Stimulated activated naive B cell treated with anti-CD40 and anti-IgM and Interleukin-4, amounts not matched to agents 10 μg/mL and 1 μg/mL and 100 μg/mL, for 72 hours (primary cell): ENCODE measurements at regions not wholly inside any gene's neighbourhood (a gene's known extent, or its start where the extent isn't known, plus 50 kb on each side); places are given as distances from the start of the nearest gene placed in this dataset.
"Not testable (repeated sequence)": the region's sequence is repeated elsewhere in the genome, so short reads cannot be mapped to it uniquely, and the experiment has no call there.

Source experiments
- ATAC-seq, 2 donors: fragments of 150-1000 bp; cut with Tn5 transposase; replicated peaks; 2 replicates each; pipeline ENCODE4 v1.10.0; 2021; ENCODE audit warnings: moderate library complexity in 1 of 2
- DNase-seq: peaks from one replicate; pipeline ENCODE4 v3.0.0; 2021
- H3K27ac Mint-ChIP-seq: one replicate; pipeline ENCODE4 v1.8.0; 2022; ENCODE audit warnings: mild to moderate bottlenecking, mixed read lengths
- H3K27me3 Mint-ChIP-seq, 2 donors: one replicate each; pipeline ENCODE4 v1.8.0; 2022; ENCODE audit warnings: mixed read lengths in 2 of 2
- H3K36me3 Mint-ChIP-seq, 2 donors: one replicate each; pipeline ENCODE4 v1.8.0; 2022; ENCODE audit warnings: mixed read lengths in 2 of 2, mild to moderate bottlenecking in 1 of 2
- H3K4me1 Mint-ChIP-seq, 2 donors: one replicate each; pipeline ENCODE4 v1.8.0; 2022; ENCODE audit warnings: mixed read lengths in 2 of 2, mild to moderate bottlenecking in 1 of 2
- H3K4me3 Mint-ChIP-seq, 2 donors: one replicate each; pipeline ENCODE4 v1.8.0; 2022; ENCODE audit warnings: mild to moderate bottlenecking in 2 of 2, mixed read lengths in 2 of 2, moderate library complexity in 1 of 2
- H3K9me3 Mint-ChIP-seq, 2 donors: one replicate each; pipeline ENCODE4 v1.8.0; 2022; ENCODE audit warnings: mixed read lengths in 2 of 2, mild to moderate bottlenecking in 1 of 2

DNA sequence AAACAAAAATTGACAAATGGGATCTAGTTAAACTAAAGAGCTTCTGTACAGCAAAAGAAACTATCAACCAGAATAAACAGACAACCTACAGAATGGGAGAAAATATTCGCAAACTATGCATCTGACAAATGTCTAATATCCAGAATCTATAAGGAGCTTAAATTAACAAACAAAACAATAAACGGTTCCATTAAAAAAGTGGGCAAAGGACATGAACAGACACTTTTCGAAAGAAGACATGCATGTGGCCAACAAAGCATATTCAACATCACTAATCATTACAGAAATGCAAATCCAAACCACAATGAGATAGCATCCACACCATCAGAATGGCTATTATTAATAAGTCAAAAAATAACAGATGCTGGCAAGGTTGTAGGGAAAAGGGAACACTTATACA is 50.5 kb upstream of the MED13L start:
- H3K4me1 Mint-ChIP-seq = peaks cover 16 to 32% of the 10 kb centered on the region in 2 donors
- not testable (repeated sequence) for H3K4me3 Mint-ChIP-seq, H3K27ac Mint-ChIP-seq

DNA sequence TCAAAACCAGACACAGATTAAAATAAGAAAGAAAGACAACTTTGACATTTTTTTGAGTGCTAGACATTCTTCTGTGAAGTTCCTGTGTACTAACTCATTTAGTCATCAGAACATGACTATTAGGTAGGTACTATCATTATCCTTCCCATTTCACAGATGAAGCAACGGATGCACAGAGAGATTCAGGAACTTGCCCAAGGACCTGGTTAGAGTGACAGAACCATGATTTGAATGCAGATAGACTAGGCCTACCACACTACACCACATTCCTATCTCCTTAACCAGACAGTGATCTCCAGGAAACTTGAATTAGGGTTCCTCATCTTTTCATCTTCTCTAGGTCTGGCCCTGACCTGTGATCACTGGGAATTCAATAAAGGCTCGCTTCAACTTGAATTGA is 54.4 kb upstream of the MED13L start:
- no peak for ATAC-seq
- H3K36me3 Mint-ChIP-seq = peaks cover 2 to 3% of the 10 kb centered on the region in 2 donors
- H3K27ac Mint-ChIP-seq = peak overlapping the region; percentile 14
- H3K27me3 Mint-ChIP-seq = no peaks in the 10 kb centered on the region
- no peak for DNase-seq
- H3K4me3 Mint-ChIP-seq = no peak overlapping the region
- H3K9me3 Mint-ChIP-seq = peaks cover 2 to 4% of the 10 kb centered on the region in 2 donors
- peaks cover 22 to 39% of the 10 kb centered on the region in 2 donors for H3K4me1 Mint-ChIP-seq

More for the DNA sequence above, 50.5 kb upstream of the MED13L start:
- not testable (repeated sequence) for DNase-seq, H3K36me3 Mint-ChIP-seq, H3K27me3 Mint-ChIP-seq, ATAC-seq, H3K9me3 Mint-ChIP-seq

DNA sequence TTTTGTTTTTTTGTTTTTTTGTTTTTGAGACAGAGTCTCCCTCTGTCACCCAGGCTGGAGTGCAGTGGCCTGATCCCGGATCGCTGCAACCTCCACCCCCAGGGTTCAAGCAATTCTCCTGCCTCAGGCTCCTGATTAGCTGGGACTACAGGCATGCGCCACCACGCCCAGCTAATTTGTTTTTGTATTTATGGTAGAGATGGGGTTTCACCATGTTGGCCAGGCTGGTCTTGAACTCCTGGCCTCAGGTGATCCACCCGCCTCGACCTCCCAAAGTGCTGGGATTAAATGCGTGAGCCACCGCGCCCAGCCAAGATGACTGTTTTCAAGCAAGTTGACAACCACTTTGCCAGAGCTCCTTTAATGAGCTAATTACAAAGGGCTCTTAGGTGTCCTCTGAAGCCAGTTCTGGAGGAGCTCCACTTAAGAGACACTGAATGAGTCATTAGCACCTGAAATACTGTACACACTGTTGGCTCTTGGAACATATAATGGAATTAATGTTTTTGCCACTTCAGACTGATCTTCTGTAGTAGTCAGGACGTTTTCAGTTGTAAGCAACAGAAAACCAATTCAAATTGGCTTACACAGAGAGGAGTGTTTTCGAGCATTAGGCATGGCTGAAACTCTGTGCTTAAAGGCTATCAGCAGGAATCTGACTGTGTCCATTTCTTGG is 55.4 kb upstream of the MED13L start:
- peaks cover 2 to 3% of the 10 kb centered on the region in 2 donors for H3K36me3 Mint-ChIP-seq
- no peak for DNase-seq
- no peak overlapping the region for H3K4me3 Mint-ChIP-seq
- no peaks in the 10 kb centered on the region for H3K27me3 Mint-ChIP-seq
- peaks cover 2 to 4% of the 10 kb centered on the region in 2 donors for H3K9me3 Mint-ChIP-seq
- ATAC-seq = no peak
- no peak overlapping the region for H3K27ac Mint-ChIP-seq
- H3K4me1 Mint-ChIP-seq = peaks cover 31 to 49% of the 10 kb centered on the region in 2 donors

DNA sequence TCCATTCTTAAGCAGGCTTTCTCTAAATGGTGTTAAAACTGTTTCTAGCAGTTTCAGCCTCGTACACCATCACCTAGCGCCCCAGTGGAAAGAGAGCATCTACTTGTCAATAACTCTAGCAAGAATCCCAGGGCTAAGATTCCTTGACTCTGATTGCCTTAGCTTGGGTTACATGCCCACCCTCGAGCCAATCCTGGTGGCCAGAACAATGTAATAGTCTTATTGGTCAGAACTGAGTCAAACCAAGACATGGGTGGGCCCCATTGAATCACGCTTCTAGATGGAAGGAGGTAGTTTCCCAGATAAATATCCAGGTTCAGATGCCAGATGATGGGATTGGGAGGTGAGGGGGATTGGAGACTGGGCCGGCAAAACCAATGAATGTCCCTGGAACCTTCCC is 55.9 kb upstream of the MED13L start:
- no peaks in the 10 kb centered on the region for H3K27me3 Mint-ChIP-seq
- peaks cover 2 to 4% of the 10 kb centered on the region in 2 donors for H3K9me3 Mint-ChIP-seq

DNA sequence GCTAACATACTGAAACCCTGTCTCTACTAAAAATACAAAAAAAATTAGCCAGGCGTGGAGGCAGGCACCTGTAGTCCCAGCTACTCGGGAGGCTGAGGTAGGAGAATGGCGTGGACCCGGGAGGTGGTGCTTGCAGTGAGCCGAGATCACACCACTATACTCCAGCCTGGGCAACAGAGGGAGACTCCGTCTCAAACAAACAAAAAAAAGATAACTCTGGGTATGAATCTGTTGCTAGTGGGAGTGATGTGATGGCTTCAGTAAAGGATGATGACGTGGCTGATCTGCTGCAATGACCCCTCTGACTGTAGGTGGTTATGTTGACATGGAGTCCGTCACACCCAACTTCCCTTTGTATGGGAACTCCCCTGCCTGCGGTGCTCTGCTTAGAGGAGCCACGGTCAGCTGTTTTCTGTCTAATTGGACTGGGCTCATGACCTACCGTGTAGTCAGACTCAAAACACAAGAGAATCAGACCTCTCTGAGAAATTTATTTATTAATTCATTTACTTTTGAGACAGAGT is 59.1 kb upstream of the MED13L start:
- Mint-ChIP-seq H3K27me3 (no peaks in the 10 kb centered on the region), H3K4me3 (peak overlapping the region; percentile 60 to 67), H3K27ac (peak overlapping the region; percentile 99), H3K36me3 (peaks cover 2 to 3% of the 10 kb centered on the region in 2 donors), H3K4me1 (peaks cover 55 to 84% of the 10 kb centered on the region in 2 donors), H3K9me3 (peaks cover 2 to 4% of the 10 kb centered on the region in 2 donors)
- peak; percentile 89 for DNase-seq
- peak; percentile 91 to 94 for ATAC-seq

More for the DNA sequence above, 55.9 kb upstream of the MED13L start:
- Mint-ChIP-seq H3K36me3 (peaks cover 2 to 3% of the 10 kb centered on the region in 2 donors), H3K4me3 (no peak overlapping the region), H3K4me1 (peaks cover 36 to 55% of the 10 kb centered on the region in 2 donors), H3K27ac (peak overlapping the region; percentile 37)
- ATAC-seq = no peak
- DNase-seq = no peak

DNA sequence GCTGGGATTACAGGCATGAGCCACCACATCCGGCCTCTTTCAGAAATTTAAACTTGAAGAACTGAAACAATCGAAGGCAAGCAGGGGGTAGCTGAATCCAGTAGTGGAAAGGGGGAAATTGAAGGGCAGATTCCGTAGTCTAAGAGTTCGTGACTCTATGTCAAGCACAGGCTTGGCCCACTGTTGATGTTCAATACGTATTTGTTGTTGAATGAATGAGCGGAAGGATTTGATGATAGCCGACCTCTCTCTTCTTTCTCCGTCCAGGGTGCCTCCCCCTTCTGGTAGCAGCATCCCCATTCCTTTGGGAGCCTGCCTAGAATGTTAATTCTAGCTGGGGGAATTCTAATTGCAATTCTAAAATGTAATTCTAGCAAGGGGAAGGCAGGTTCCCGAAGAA is 59.8 kb upstream of the MED13L start:
- H3K9me3 Mint-ChIP-seq = peaks cover 4 to 5% of the 10 kb centered on the region in 2 donors
- DNase-seq (no peak), ATAC-seq (no peak)
- H3K4me1 Mint-ChIP-seq = peaks cover 55 to 79% of the 10 kb centered on the region in 2 donors
- peaks cover 2 to 3% of the 10 kb centered on the region in 2 donors for H3K36me3 Mint-ChIP-seq
- peak overlapping the region; percentile 99 for H3K27ac Mint-ChIP-seq
- H3K4me3 Mint-ChIP-seq = peak overlapping the region; percentile 60 to 67
- H3K27me3 Mint-ChIP-seq = no peaks in the 10 kb centered on the region

DNA sequence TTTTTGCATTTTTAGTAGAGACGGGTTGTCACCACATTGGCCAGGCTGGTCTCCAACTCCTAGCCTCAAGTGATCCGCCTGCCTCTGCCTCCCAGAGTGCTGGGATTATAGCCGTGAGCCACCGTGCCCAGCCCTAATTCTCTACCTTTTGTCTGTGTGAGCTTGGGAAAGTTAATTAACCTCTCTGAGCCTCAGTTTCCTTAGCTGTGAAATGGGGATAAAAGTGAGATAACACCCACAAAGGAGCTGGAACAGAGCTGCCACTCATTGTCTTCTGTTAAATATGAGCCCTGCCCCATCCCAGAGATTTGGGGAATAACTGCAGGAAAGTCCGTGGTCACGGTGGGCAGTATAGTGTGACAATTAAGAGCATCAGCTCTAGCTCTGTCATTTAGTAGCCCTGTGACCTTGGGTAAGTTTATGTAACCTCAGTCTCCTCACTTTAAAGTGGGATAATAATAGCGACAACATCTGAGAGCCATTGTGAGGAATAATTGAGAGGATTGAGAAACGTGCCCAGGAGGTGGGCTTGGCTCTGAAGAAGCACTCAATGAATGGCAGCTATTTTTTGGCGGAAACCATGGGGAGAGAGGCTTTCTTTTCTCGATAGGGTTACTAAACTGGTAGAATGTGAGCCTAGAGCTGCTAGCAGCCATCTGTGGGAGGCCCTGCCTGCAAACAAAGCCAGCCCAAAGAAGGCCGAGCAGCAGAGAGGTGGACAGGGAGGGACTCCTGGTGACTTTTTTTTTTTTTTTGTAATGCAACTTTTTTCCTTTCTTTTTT is 60.8 kb upstream of the MED13L start:
- Mint-ChIP-seq H3K9me3 (peaks cover 4 to 7% of the 10 kb centered on the region in 2 donors), H3K27ac (peak overlapping the region; percentile 99), H3K36me3 (peaks cover 2 to 3% of the 10 kb centered on the region in 2 donors), H3K27me3 (no peaks in the 10 kb centered on the region), H3K4me1 (peaks cover 59 to 73% of the 10 kb centered on the region in 2 donors), H3K4me3 (peak overlapping the region in 1 of 2 donors; percentile 29)
- ATAC-seq (no peak), DNase-seq (no peak)

DNA sequence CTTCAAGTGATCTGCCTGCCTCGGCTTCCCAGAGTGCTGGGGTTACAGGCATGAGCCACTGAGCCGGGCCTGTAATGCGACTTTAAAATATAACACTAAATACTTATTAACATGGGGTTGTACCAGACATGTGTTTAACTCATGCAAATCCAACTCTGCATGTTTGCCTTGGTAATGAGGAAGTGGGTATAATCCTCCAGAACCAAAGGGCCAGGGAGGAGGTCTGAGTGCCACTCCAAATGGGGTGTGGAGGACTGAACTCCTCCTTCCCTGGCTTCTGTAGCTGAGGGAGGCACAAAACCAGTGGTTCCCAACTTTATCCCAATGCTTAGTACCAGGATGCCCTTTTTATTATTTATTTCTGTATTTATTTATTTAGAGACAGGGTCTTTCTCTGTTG is 61.6 kb upstream of the MED13L start:
- DNase-seq (no peak), ATAC-seq (peak; percentile 22 to 26)
- Mint-ChIP-seq H3K9me3 (peaks cover 4 to 7% of the 10 kb centered on the region in 2 donors), H3K4me3 (peak overlapping the region in 1 of 2 donors; percentile 19), H3K4me1 (peaks cover 54 to 65% of the 10 kb centered on the region in 2 donors), H3K36me3 (peaks cover 2 to 3% of the 10 kb centered on the region in 2 donors), H3K27me3 (no peaks in the 10 kb centered on the region), H3K27ac (no peak overlapping the region)

DNA sequence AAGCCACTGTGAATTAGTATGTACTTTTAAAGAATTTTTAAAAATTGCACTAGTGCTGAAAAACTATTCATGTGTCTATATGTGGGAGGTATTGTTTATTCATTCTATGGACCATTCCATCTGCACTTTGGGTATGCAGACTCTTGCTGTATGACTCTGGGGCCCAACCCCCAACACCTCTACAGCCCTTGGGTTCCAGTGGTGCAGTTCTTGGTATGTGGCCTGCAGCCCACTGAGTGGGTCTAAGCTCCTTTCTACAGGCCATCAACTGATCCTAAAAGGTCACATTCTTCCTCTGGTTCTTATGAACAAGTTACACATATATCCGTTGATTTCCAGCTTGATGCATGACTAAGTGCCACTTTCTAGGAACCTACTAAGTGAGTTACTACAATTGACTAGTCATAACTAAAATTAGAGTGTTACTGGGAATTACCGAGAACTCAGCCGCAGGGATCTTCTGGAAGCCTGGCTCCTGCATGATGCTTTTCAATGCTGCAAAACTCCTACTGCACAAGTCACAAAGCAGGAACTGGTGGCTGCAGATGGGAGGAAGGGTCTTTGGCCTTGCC is 62.4 kb upstream of the MED13L start:
- DNase-seq (no peak), ATAC-seq (no peak)
- Mint-ChIP-seq H3K4me1 (peaks cover 52 to 58% of the 10 kb centered on the region in 2 donors), H3K9me3 (peaks cover 4 to 7% of the 10 kb centered on the region in 2 donors), H3K36me3 (peaks cover 2 to 3% of the 10 kb centered on the region in 2 donors), H3K4me3 (no peak overlapping the region), H3K27ac (peak overlapping the region; percentile 20), H3K27me3 (no peaks in the 10 kb centered on the region)

DNA sequence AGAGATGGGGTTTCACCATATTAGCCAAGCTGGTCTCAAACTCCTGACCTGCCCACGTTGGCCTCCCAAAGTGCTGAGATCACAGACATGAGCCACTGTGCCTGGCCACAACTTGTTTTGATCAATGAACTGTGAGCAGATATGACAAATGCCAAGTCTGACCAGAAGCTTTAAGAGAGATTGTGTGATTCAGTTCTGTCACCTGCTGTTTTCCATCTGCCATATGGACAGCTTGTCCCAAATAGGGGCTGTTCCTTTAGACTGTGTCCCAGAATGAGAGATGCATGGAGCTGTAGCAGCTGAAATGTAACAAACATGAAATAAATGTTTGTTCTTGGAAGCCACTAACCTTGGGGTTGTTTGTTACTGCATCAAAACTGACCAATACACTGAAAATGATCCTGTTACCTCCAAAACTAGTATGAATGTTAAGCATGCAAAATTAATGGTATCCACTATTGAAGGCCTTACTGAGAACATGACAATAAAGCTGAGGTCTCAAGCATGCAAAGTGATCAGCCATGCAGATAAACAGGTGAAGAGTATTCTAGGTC is 65.9 kb upstream of the MED13L start:
- H3K27me3 Mint-ChIP-seq = no peaks in the 10 kb centered on the region
- H3K4me3 Mint-ChIP-seq = no peak overlapping the region
- H3K4me1 Mint-ChIP-seq = peaks cover 26 to 29% of the 10 kb centered on the region in 2 donors
- no peaks in the 10 kb centered on the region for H3K36me3 Mint-ChIP-seq
- no peak overlapping the region for H3K27ac Mint-ChIP-seq
- no peak for DNase-seq
- H3K9me3 Mint-ChIP-seq = peaks cover 0 to 8% of the 10 kb centered on the region in 2 donors
- ATAC-seq = no peak

DNA sequence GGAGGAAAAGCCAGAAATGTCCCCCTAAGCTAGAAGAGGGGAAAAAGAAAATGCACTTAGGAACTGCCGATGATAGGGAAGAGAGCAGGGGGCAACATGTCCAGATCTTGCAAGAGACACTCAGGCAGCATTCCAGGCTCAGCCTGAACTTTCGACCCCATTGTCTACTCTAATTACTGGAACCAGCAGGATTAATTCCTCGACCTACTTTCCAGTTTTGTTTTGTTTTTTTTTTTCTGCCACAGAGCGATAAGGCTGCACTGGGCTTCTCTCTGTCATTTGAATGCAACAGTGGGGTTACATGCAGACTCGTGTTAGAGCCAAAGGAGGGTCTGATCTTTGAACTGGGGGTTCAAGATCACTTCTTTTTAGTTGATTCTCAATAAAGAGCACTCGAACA is 68.7 kb upstream of the MED13L start:
- DNase-seq = no peak
- Mint-ChIP-seq H3K4me1 (peaks cover 8 to 13% of the 10 kb centered on the region in 2 donors), H3K36me3 (no peaks in the 10 kb centered on the region), H3K4me3 (no peak overlapping the region), H3K27me3 (no peaks in the 10 kb centered on the region), H3K27ac (no peak overlapping the region), H3K9me3 (peaks cover 0 to 8% of the 10 kb centered on the region in 2 donors)
- ATAC-seq = no peak

DNA sequence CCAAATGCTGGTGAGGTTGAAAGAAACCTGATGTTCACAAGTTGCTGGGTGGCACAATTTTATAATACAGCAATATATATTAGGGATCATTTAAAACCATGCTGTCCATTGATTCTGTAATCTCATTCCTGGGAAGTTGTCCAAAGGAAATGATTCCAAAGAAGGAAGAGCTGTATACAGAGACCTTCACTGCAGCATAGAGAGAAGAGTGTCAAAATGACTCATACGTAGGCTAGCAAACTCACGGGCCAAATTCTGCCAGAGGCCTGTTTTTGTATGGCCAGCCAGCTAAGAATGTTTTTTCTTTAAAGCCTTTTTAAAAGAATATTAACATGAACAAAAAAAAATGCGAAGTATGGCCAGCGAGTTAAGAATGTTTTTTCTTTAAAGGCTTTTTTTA is 69.2 kb upstream of the MED13L start:
- H3K27me3 Mint-ChIP-seq = no peaks in the 10 kb centered on the region
- DNase-seq = no peak
- H3K27ac Mint-ChIP-seq = no peak overlapping the region
- peaks cover 6 to 12% of the 10 kb centered on the region in 2 donors for H3K4me1 Mint-ChIP-seq
- peaks cover 0 to 8% of the 10 kb centered on the region in 2 donors for H3K9me3 Mint-ChIP-seq
- H3K4me3 Mint-ChIP-seq = no peak overlapping the region
- no peak for ATAC-seq
- no peaks in the 10 kb centered on the region for H3K36me3 Mint-ChIP-seq

DNA sequence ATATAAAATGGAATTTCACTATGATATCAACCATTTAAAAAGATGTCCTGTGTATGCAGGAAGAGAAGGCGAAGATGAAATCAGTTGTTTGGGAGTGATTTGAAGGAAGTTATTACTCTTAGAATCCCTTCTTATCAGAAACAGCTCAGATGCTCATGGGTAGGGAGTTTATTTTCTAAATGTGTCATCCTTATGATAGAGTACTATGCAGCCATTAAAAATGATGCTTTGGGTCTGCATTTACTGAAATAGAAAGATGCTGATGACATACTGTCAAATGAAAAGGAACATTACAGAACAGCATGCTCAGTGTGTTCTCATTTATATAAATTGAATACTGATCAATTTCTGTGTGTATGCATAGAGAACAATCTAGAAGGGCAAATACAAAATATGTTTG is 69.8 kb upstream of the MED13L start:
- Mint-ChIP-seq H3K27ac (no peak overlapping the region), H3K36me3 (no peaks in the 10 kb centered on the region), H3K4me1 (peaks cover 6 to 12% of the 10 kb centered on the region in 2 donors), H3K9me3 (peaks cover 0 to 6% of the 10 kb centered on the region in 2 donors), H3K4me3 (no peak overlapping the region), H3K27me3 (no peaks in the 10 kb centered on the region)
- DNase-seq = no peak
- no peak for ATAC-seq

DNA sequence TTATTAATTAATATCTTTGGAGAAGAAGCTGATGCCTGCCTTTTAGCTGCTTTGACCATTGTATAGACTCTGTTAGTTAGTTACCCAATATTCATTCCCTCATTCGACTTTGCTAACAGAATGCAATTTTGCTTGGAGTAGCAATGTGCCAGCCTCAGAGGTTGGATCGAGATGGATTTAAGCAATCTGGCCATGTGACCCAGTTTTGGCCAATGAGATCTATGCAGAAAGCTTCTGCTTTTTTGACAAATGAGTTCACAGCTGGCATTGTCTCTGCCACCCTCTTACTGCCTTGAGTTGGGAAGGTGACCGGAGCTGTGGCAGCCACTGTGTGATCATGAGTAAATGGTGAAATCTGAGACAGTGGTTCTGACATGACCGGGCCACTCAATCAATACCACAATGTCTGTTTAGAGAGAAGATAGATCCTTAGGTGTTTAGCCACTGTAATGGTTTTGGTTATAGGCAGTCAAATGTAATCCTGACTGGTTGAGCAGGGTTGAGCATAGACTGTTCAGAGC is 74.9 kb upstream of the MED13L start:
- no peak overlapping the region for H3K27ac Mint-ChIP-seq
- no peak for ATAC-seq
- no peaks in the 10 kb centered on the region for H3K36me3 Mint-ChIP-seq

More for the DNA sequence above, 74.9 kb upstream of the MED13L start:
- DNase-seq = no peak
- Mint-ChIP-seq H3K4me1 (peaks cover 5 to 6% of the 10 kb centered on the region in 2 donors), H3K9me3 (peaks cover 0 to 3% of the 10 kb centered on the region in 2 donors), H3K27me3 (no peaks in the 10 kb centered on the region), H3K4me3 (no peak overlapping the region)
